A549 (cell line): ENCODE measurements at regions not wholly inside any gene's neighbourhood (a gene's known extent, or its start where the extent isn't known, plus 50 kb on each side); places are given as distances from the start of the nearest gene placed in this dataset.

Source experiments
- ATAC-seq, 2 experiments: fragments of 200-7000 bp in 1 of 2; fragments of >200 bp in 1 of 2; cut with Nextera tagmentation in 1 of 2; cut with Tn5 transposase in 1 of 2; 3 replicates each; pipeline versions ENCODE4 v1.8.0 to v1.9.1; 2018 to 2020; ENCODE audit warnings: mild to moderate bottlenecking in 1 of 2, moderate library complexity in 1 of 2
- CTCF ChIA-PET: fragments of 300-600 bp; sonication (Branson Sonifier 250); formaldehyde crosslinking; extraction: SDS; loops from one replicate; lab custom pipeline; 2021; ENCODE audit warnings: antibody characterized with exemption, inconsistent platforms; lab: Yijun Ruan, JAX
- POLR2A ChIA-PET: fragments of 350-600 bp; formaldehyde crosslinking; extraction: SDS; loops from one replicate; lab custom pipeline; 2021; ENCODE audit warnings: antibody characterized with exemption, inconsistent platforms; lab: Yijun Ruan, JAX
- DNase-seq, 2 experiments: peaks; one replicate each; pipeline versions ENCODE4 v3.0.0 to v3.0.0-alpha.2; 2011 to 2016; ENCODE audit warnings: low read depth in 1 of 2, low spot score in 1 of 2
- FAIRE-seq: peaks from 2 replicates; lab custom pipeline; 2011; peaks lifted over from hg19 to GRCh38; lab: Jason Lieb, UNC
- H3K27ac ChIP-seq, 2 experiments: fragments of >200 bp; sonication (Bioruptor Twin); formaldehyde crosslinking; 3 replicates each; pipeline ENCODE4 v1.5.1; 2016 to 2017
- H3K4me1 ChIP-seq: fragments of >200 bp; sonication (Bioruptor Twin); formaldehyde crosslinking; 3 replicates; pipeline ENCODE4 v1.6.1; 2016
- H3K4me2 ChIP-seq: fragments of >200 bp; sonication (Bioruptor Twin); formaldehyde crosslinking; 3 replicates; pipeline ENCODE4 v1.6.1; 2016
- H3K4me3 ChIP-seq: fragments of >200 bp; sonication (Bioruptor Twin); formaldehyde crosslinking; 3 replicates; pipeline ENCODE4 v1.5.1; 2016
- H3K9me3 ChIP-seq: fragments of >200 bp; sonication (Bioruptor Twin); formaldehyde crosslinking; 3 replicates; pipeline ENCODE4 v1.6.1; 2016
- ATOH8 ChIP-seq: fragments of 250-450 bp; sonication (Bioruptor Pico); IDR thresholded peaks from 2 replicates; pipeline ENCODE4 v1.5.0; 2020; ENCODE audit warnings: low read depth, mild to moderate bottlenecking, moderate library complexity
- CHD2 ChIP-seq: fragments of 150-350 bp; IDR thresholded peaks from 2 replicates; pipeline ENCODE4 v1.6.1; 2014; ENCODE audit warnings: low read length; ENCODE audit not compliant: partially characterized antibody
- CTCF ChIP-seq: fragments of >200 bp; sonication (Bioruptor Twin); formaldehyde crosslinking; IDR thresholded peaks from 3 replicates; pipeline ENCODE4 v1.5.1; 2016
- FOSB ChIP-seq: fragments of 250-450 bp; sonication (Bioruptor Pico); IDR thresholded peaks from 2 replicates; pipeline ENCODE4 v1.5.0; 2020; ENCODE audit warnings: mild to moderate bottlenecking, moderate library complexity
- FOSL2 ChIP-seq, 2 experiments: fragments of 450-650 bp in 1 of 2; fragments of >200 bp in 1 of 2; sonication (Bioruptor Twin) in 1 of 2; formaldehyde crosslinking; IDR thresholded peaks; 2 replicates each; pipeline versions ENCODE4 v1.5.0 to v1.6.1; 2016 to 2020; ENCODE audit warnings: mild to moderate bottlenecking in 1 of 2, moderate library complexity in 1 of 2
- GATA3 ChIP-seq: IDR thresholded peaks from 2 replicates; pipeline ENCODE4 v1.6.1; 2012; ENCODE audit warnings: borderline replicate concordance
- HEYL ChIP-seq: fragments of 250-450 bp; sonication (Bioruptor Pico); IDR thresholded peaks from 2 replicates; pipeline ENCODE4 v1.8.0; 2021; ENCODE audit warnings: mild to moderate bottlenecking, moderate library complexity
- HOXA7 ChIP-seq: fragments of 250-450 bp; sonication (Bioruptor Pico); IDR thresholded peaks from 2 replicates; pipeline ENCODE4 v1.5.0; 2020; ENCODE audit warnings: mild to moderate bottlenecking, moderate library complexity
- HOXB13 ChIP-seq: fragments of 250-450 bp; sonication (Bioruptor Pico); IDR thresholded peaks from 2 replicates; pipeline ENCODE4 v1.5.0; 2020; ENCODE audit warnings: low read depth, mild to moderate bottlenecking, moderate library complexity
- HOXB5 ChIP-seq: fragments of 250-450 bp; sonication (Bioruptor Pico); IDR thresholded peaks from 2 replicates; pipeline ENCODE4 v1.5.0; 2020; ENCODE audit warnings: mild to moderate bottlenecking, moderate library complexity
- JUNB ChIP-seq: fragments of >200 bp; sonication (Bioruptor Twin); formaldehyde crosslinking; IDR thresholded peaks from 2 replicates; pipeline ENCODE4 v1.6.1; 2016
- MAFK ChIP-seq: fragments of 450-650 bp; IDR thresholded peaks from 2 replicates; pipeline ENCODE4 v1.6.1; 2014; ENCODE audit not compliant: partially characterized antibody
- MYC ChIP-seq: IDR thresholded peaks from 2 replicates; pipeline ENCODE4 v1.6.1; 2012; ENCODE audit warnings: mild to moderate bottlenecking, inconsistent platforms, low read length, improper control_type of control experiment, borderline replicate concordance
- NFE2L2 ChIP-seq: fragments of 150-350 bp; conservative IDR thresholded peaks from 2 replicates; pipeline ENCODE4 v1.6.1; 2014; ENCODE audit warnings: low read length
- NPAS2 ChIP-seq: fragments of 250-450 bp; sonication (Bioruptor Pico); IDR thresholded peaks from 2 replicates; pipeline ENCODE4 v1.8.0; 2022; ENCODE audit warnings: mild to moderate bottlenecking, moderate library complexity, borderline replicate concordance
- NR3C1 ChIP-seq: fragments of >200 bp; sonication (Bioruptor Twin); formaldehyde crosslinking; IDR thresholded peaks from 3 replicates; pipeline ENCODE4 v1.6.1; 2017
- PBX3 ChIP-seq: IDR thresholded peaks from 2 replicates; pipeline ENCODE4 v1.6.1; 2012
- POLR2AphosphoS2 ChIP-seq: conservative IDR thresholded peaks from 2 replicates; pipeline ENCODE4 v1.6.1; 2012; ENCODE audit warnings: low read length, improper control_type of control experiment, inconsistent platforms
- RAD21 ChIP-seq, 2 experiments: fragments of >200 bp in 1 of 2; sonication (Bioruptor Twin) in 1 of 2; formaldehyde crosslinking in 1 of 2; IDR thresholded peaks in 1 of 2; conservative IDR thresholded peaks in 1 of 2; 2 replicates in 1 of 2; 3 replicates in 1 of 2; pipeline ENCODE4 v1.6.1; 2012 to 2018; ENCODE audit warnings: inconsistent platforms in 1 of 2
- RFX5 ChIP-seq: fragments of 450-650 bp; IDR thresholded peaks from 2 replicates; pipeline ENCODE4 v1.7.1; 2014; ENCODE audit warnings: antibody characterized with exemption, mild to moderate bottlenecking, moderate library complexity
- SREBF2 ChIP-seq: fragments of 450-650 bp; IDR thresholded peaks from 2 replicates; pipeline ENCODE4 v1.6.1; 2014; ENCODE audit warnings: mild to moderate bottlenecking, moderate library complexity
- TFCP2L1 ChIP-seq: fragments of 250-450 bp; sonication (Bioruptor Pico); IDR thresholded peaks from 2 replicates; pipeline ENCODE4 v1.5.0; 2021; ENCODE audit warnings: mild to moderate bottlenecking
- TP53 ChIP-seq: fragments of 250-450 bp; sonication (Bioruptor Pico); IDR thresholded peaks from 2 replicates; pipeline ENCODE4 v1.5.0; 2021; ENCODE audit warnings: mild to moderate bottlenecking, moderate library complexity
- ZFP36 ChIP-seq: fragments of 450-650 bp; IDR thresholded peaks from 2 replicates; pipeline ENCODE4 v1.6.1; 2014; ENCODE audit warnings: borderline replicate concordance; ENCODE audit not compliant: partially characterized antibody
- ZNF302 ChIP-seq: fragments of 250-450 bp; sonication (Bioruptor Pico); IDR thresholded peaks from 2 replicates; pipeline ENCODE4 v1.9.0; 2021; ENCODE audit warnings: inconsistent platforms, mild to moderate bottlenecking, moderate library complexity
- WGBS: methylation state at CpG from one replicate; pipeline ENCODE4 v1.1.6; 2017; ENCODE audit errors: missing lambda C conversion rate; 5-methylcytosine and 5-hydroxymethylcytosine counted together

GRCh38 chr6:164551706-164552105, 757.7 kb downstream of the C6orf118 start:
- ChIA-PET CTCF (no interaction called here), POLR2A (no interaction called here)
- Histone ChIP-seq H3K4me1 (no peaks in the 10 kb centered on the region), H3K4me2 (no peak overlapping the region), H3K27ac (no peak overlapping the region), H3K4me3 (no peak overlapping the region), H3K9me3 (no peaks in the 10 kb centered on the region)
- no peak for TF ChIP-seq ZNF302 (CRISPR knock-in tag)
- TF ChIP-seq HOXB13 (CRISPR knock-in tag): no peak
- TF ChIP-seq RAD21 (conservative IDR thresholded peaks at IDR 0.05 in 1 of 2, IDR thresholded peaks at IDR 0.05 in 1 of 2): no peak
- no peak for TF ChIP-seq HEYL (CRISPR knock-in tag)
- no peak for TF ChIP-seq MAFK
- TF ChIP-seq FOSB: no peak
- no peak for TF ChIP-seq POLR2AphosphoS2
- TF ChIP-seq SREBF2: no peak
- no peak for TF ChIP-seq NR3C1
- no peak for TF ChIP-seq HOXA7
- TF ChIP-seq TP53 (CRISPR knock-in tag): no peak
- TF ChIP-seq MYC: no peak
- TF ChIP-seq ZFP36: no peak
- no peak for TF ChIP-seq NFE2L2
- no peak for TF ChIP-seq TFCP2L1 (CRISPR knock-in tag)
- TF ChIP-seq FOSL2 (IDR thresholded peaks at IDR 0.05): no peak
- TF ChIP-seq FOSL2 (CRISPR knock-in tag; IDR thresholded peaks at IDR 0.05): no peak
- no peak for TF ChIP-seq ATOH8 (CRISPR knock-in tag)
- TF ChIP-seq HOXB5 (CRISPR knock-in tag): no peak
- 1% methylated on average over 4 of the region's 4 CpGs for WGBS
- DNase-seq: no peak
- no peak for FAIRE-seq
- ATAC-seq: no peak

- H3K9me3 ChIP-seq: no peaks in the 10 kb centered on the region
- ATAC-seq: no peak
- TF ChIP-seq CTCF: no peak
- TF ChIP-seq NPAS2: no peak
- TF ChIP-seq SREBF2: no peak
- TF ChIP-seq GATA3: no peak
- TF ChIP-seq RFX5: no peak
- TF ChIP-seq CHD2: no peak
- no peak for TF ChIP-seq JUNB
- TF ChIP-seq, all 56 proteins: peak for 0
- H3K4me1 ChIP-seq: no peaks in the 10 kb centered on the region
- ChIA-PET CTCF (no interaction called here), POLR2A (no interaction called here)
- DNase-seq (no peak), FAIRE-seq (no peak)
- H3K4me3 ChIP-seq: no peak overlapping the region
- H3K27ac ChIP-seq: no peak overlapping the region
- H3K4me2 ChIP-seq: no peak overlapping the region
- 2% methylated on average over 3 of the region's 3 CpGs for WGBS
Measured at GRCh38 chr6:164547076-164547475, 762.3 kb downstream of the C6orf118 start.

- Histone ChIP-seq H3K27ac (no peak overlapping the region), H3K4me3 (no peak overlapping the region), H3K4me1 (no peaks in the 10 kb centered on the region), H3K4me2 (no peak overlapping the region), H3K9me3 (no peaks in the 10 kb centered on the region)
- ChIA-PET POLR2A (no interaction called here), CTCF (no interaction called here)
- 14% methylated on average over 2 of the region's 2 CpGs for WGBS
- no peak for ATAC-seq
- no peak for DNase-seq
- FAIRE-seq: no peak
- TF ChIP-seq HEYL (CRISPR knock-in tag) (no peak), PBX3 (no peak), GATA3 (no peak), HOXA7 (no peak), CTCF (no peak)
Measured at GRCh38 chr6:164546263-164546662, 763.1 kb downstream of the C6orf118 start.
